ENCODE measurements at regions not wholly inside any gene's neighbourhood (a gene's known extent, or its start where the extent isn't known, plus 50 kb on each side); places are given as distances from the start of the nearest gene placed in this dataset.

DNA sequence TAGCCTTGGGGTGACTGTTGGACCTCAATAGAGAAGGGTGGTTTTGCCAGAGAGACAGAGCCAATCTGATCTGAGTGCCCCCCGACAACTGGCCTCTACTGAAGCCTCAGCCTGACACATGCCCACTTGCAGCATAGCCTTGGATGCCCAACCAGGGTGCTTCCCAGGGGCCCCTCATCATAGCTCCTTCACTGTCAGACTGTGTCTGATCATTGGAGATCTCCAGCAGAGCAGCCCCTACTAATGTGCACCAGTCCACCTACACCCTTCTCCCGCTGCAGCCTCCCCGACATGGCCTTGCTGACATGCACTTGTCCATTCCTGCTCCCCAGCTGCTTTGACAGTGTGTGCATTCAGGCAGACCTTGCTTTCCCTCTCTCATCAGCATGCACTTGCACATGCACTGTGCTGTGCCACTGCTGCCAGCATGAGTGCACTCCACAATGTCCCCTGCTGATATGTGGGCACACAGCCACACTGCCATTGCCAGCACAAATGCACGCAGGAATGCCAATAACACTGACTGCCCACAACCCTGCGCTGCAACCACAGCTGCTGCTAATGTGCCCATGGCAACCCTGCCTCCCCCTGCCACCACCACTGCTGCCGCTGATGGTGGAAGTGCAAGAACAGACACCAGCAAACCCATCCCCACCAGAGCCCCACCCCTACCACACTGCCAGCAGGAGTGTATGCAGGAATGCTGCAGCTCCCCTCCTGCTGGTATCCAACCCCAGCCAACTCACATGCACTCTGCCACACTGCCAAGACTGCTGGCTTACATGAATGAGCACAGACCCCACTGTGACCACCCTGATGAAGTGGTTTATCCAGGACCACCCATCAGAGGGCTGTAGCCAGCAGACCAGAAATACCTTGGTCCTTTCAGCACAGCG is 68.1 kb upstream of the ZMAT1 start:
- no peaks in the 10 kb centered on the region for H3K79me2 ChIP-seq (ENCODE audit: insufficient read depth, low read length)
- H3K36me3 ChIP-seq (ENCODE audit: control insufficient read depth in 1 of 2, insufficient read depth in 2 of 2, low read length in 2 of 2) = no peaks in the 10 kb centered on the region
- H3K4me3 ChIP-seq (replicated peaks in 1 of 2; ENCODE audit: low read depth in 1 of 2, low read length in 2 of 2) = no peak overlapping the region
- POLR2A ChIA-PET = no interaction called here
- no peaks in the 10 kb centered on the region for H3K27me3 ChIP-seq (ENCODE audit: insufficient read depth, low read length)
- H3K27ac ChIP-seq (ENCODE audit: low read depth, low read length) = no peak overlapping the region
- no peak overlapping the region for H3K4me2 ChIP-seq (ENCODE audit: low read length)
- H4K20me1 ChIP-seq (ENCODE audit: insufficient read depth) = no peaks in the 10 kb centered on the region
- ATAC-seq (no peak), DNase-seq (ENCODE audit: low read depth, low spot score) (no peak)
- no peak for TF ChIP-seq CEBPB (IDR thresholded peaks at IDR 0.05; ENCODE audit: low read depth)
- TF ChIP-seq, protein P1, sequence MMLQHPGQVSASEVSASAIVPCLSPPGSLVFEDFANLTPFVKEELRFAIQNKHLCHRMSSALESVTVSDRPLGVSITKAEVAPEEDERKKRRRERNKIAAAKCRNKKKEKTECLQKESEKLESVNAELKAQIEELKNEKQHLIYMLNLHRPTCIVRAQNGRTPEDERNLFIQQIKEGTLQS (IDR thresholded peaks at IDR 0.05) = no peak
- no peak for TF ChIP-seq ZFX (IDR thresholded peaks at IDR 0.05)
- TF ChIP-seq, protein P2, sequence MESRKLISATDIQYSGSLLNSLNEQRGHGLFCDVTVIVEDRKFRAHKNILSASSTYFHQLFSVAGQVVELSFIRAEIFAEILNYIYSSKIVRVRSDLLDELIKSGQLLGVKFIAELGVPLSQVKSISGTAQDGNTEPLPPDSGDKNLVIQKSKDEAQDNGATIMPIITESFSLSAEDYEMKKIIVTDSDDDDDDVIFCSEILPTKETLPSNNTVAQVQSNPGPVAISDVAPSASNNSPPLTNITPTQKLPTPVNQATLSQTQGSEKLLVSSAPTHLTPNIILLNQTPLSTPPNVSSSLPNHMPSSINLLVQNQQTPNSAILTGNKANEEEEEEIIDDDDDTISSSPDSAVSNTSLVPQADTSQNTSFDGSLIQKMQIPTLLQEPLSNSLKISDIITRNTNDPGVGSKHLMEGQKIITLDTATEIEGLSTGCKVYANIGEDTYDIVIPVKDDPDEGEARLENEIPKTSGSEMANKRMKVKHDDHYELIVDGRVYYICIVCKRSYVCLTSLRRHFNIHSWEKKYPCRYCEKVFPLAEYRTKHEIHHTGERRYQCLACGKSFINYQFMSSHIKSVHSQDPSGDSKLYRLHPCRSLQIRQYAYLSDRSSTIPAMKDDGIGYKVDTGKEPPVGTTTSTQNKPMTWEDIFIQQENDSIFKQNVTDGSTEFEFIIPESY (IDR thresholded peaks at IDR 0.05; ENCODE audit: extremely low read depth, insufficient replicate concordance, low read length) = no peak
- no peak for TF ChIP-seq FOSL1 (IDR thresholded peaks at IDR 0.05; ENCODE audit: low read depth)
- TF ChIP-seq, protein P3, sequence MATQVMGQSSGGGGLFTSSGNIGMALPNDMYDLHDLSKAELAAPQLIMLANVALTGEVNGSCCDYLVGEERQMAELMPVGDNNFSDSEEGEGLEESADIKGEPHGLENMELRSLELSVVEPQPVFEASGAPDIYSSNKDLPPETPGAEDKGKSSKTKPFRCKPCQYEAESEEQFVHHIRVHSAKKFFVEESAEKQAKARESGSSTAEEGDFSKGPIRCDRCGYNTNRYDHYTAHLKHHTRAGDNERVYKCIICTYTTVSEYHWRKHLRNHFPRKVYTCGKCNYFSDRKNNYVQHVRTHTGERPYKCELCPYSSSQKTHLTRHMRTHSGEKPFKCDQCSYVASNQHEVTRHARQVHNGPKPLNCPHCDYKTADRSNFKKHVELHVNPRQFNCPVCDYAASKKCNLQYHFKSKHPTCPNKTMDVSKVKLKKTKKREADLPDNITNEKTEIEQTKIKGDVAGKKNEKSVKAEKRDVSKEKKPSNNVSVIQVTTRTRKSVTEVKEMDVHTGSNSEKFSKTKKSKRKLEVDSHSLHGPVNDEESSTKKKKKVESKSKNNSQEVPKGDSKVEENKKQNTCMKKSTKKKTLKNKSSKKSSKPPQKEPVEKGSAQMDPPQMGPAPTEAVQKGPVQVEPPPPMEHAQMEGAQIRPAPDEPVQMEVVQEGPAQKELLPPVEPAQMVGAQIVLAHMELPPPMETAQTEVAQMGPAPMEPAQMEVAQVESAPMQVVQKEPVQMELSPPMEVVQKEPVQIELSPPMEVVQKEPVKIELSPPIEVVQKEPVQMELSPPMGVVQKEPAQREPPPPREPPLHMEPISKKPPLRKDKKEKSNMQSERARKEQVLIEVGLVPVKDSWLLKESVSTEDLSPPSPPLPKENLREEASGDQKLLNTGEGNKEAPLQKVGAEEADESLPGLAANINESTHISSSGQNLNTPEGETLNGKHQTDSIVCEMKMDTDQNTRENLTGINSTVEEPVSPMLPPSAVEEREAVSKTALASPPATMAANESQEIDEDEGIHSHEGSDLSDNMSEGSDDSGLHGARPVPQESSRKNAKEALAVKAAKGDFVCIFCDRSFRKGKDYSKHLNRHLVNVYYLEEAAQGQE (IDR thresholded peaks at IDR 0.05; ENCODE audit: low read depth) = no peak
- TF ChIP-seq EGR1 (IDR thresholded peaks at IDR 0.05; ENCODE audit: low read depth) = no peak
- TF ChIP-seq EZH2phosphoT487 (IDR thresholded peaks at IDR 0.05; ENCODE audit: borderline replicate concordance) = no peak
- TF ChIP-seq ELF1 (IDR thresholded peaks at IDR 0.05; ENCODE audit: borderline replicate concordance, low read depth) = no peak
- no peak for TF ChIP-seq SRF (IDR thresholded peaks at IDR 0.05; ENCODE audit: low read depth)
- TF ChIP-seq POLR2AphosphoS5 (IDR thresholded peaks at IDR 0.05; ENCODE audit: low read depth, low read length) = no peak
- no peak for TF ChIP-seq RAD21 (IDR thresholded peaks at IDR 0.05; ENCODE audit: low read depth)
- TF ChIP-seq ZNF274 (IDR thresholded peaks at IDR 0.05; ENCODE audit: low read depth, low read length) = no peak
- TF ChIP-seq JUND (IDR thresholded peaks at IDR 0.05) = no peak
- TF ChIP-seq POLR2A (IDR thresholded peaks at IDR 0.05; ENCODE audit: borderline replicate concordance, extremely low read depth, insufficient read depth, insufficient read length) = no peak
- TF ChIP-seq, protein P4, sequence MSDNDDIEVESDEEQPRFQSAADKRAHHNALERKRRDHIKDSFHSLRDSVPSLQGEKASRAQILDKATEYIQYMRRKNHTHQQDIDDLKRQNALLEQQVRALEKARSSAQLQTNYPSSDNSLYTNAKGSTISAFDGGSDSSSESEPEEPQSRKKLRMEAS (IDR thresholded peaks at IDR 0.05) = no peak
- TF ChIP-seq EZH2 (IDR thresholded peaks at IDR 0.05) = no peak
- TF ChIP-seq TCF7L2 (IDR thresholded peaks at IDR 0.05; ENCODE audit: borderline replicate concordance, extremely low read depth, insufficient read depth, insufficient read length) = no peak
- no TSS peak for BruUV-seq (replicated peaks)
- CTCF ChIA-PET = no interaction called here
- H2AFZ ChIP-seq (ENCODE audit: low read depth, low read length, poor library complexity, severe bottlenecking) = no peak overlapping the region
- no peaks in the 10 kb centered on the region for H3K4me1 ChIP-seq (ENCODE audit: control insufficient read depth in 1 of 2, insufficient read depth in 2 of 2, low read length in 2 of 2)
- RAD21 ChIA-PET (ENCODE audit: low non-redundant PET in 1 of 2, low total read pairs in 2 of 2, uncharacterized antibody in 2 of 2, unreplicated experiment in 2 of 2) = no interaction called here
- intact Hi-C loops (cut with micrococcal nuclease) = no loop called here
- no peaks in the 10 kb centered on the region for H3K9me3 ChIP-seq (ENCODE audit: control insufficient read depth in 1 of 2, insufficient read depth in 1 of 2, low read depth in 1 of 2, low read length in 2 of 2)
- no peak overlapping the region for H3K9ac ChIP-seq (ENCODE audit: low read length)
- no peaks in the 10 kb centered on the region for H3K9me2 ChIP-seq (ENCODE audit: insufficient read depth)
